Tibial nerve (tissue), 4 donors: ENCODE measurements at regions not wholly inside any gene's neighbourhood (a gene's known extent, or its start where the extent isn't known, plus 50 kb on each side); places are given as distances from the start of the nearest gene placed in this dataset.

Source experiments
- EP300 ChIP-seq, 2 donors: sonication (generic); formaldehyde crosslinking; IDR thresholded peaks; one replicate each; pipeline ENCODE4 v1.6.1; 2017; ENCODE audit warnings: antibody characterized with exemption in 2 of 2, mild to moderate bottlenecking in 1 of 2
- POLR2A ChIP-seq, 2 donors: fragments of 450-650 bp; IDR thresholded peaks; one replicate each; pipeline ENCODE4 v1.6.1; 2017; ENCODE audit warnings: antibody characterized with exemption in 2 of 2, mild to moderate bottlenecking in 2 of 2, moderate library complexity in 2 of 2
- TF ChIP-seq, protein P1 (sequence below), 5 experiments: fragments of 200-600 bp in 3 of 5; fragments of 450-650 bp in 2 of 5; sonication (generic) in 3 of 5; IDR thresholded peaks; one replicate each; pipeline ENCODE4 v1.5.1; 2016 to 2019; ENCODE audit warnings: antibody characterized with exemption in 5 of 5, mild to moderate bottlenecking in 3 of 5, moderate library complexity in 2 of 5

DNA sequence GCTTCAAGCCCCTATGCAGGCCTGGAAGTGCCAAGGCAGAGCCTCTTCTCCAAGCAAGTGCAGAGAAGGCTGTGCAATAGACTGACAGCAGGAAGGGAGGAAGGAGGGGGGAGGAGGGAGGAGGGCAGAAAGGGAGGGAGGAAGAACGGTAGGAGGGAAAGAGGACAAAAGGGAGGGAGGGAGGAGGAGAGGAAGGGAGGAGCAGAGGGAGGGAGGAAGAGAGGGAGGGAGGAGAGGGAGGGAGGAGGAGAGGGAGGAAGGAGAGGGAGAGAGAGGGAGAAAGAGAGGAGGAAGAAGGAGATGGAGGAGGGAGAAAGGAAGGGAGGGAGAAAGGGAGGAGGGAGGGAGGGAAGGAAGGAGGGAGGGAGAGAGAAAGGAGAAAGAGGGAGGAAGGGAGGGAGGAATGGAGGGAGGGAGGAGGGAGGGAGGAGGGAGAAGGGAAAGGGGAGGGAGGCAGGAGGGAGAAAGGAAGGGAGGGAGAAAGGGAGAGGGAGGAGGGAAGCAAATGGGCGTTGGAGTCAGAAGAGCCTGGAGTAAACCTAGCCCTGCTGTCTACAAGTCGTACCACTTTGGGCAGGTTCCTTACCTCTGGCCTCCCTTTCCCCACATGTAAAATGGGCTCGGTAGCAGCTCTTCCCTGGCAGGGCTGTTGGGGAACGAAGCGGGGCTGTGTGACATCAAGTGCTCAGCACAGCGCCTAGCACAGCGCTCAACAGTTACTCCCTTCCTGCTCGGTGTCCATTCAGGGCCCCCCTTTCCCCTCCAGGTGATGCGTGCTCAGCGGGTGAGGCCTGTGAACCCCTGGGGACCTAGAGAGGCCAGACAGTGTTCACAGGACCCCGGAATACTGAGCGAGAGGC lies 244.6 kb downstream of the NPHP4 start:
- TF ChIP-seq POLR2A (IDR thresholded peaks at IDR 0.05) (no peak), EP300 (IDR thresholded peaks at IDR 0.05) (no peak)
- TF ChIP-seq, protein P1, sequence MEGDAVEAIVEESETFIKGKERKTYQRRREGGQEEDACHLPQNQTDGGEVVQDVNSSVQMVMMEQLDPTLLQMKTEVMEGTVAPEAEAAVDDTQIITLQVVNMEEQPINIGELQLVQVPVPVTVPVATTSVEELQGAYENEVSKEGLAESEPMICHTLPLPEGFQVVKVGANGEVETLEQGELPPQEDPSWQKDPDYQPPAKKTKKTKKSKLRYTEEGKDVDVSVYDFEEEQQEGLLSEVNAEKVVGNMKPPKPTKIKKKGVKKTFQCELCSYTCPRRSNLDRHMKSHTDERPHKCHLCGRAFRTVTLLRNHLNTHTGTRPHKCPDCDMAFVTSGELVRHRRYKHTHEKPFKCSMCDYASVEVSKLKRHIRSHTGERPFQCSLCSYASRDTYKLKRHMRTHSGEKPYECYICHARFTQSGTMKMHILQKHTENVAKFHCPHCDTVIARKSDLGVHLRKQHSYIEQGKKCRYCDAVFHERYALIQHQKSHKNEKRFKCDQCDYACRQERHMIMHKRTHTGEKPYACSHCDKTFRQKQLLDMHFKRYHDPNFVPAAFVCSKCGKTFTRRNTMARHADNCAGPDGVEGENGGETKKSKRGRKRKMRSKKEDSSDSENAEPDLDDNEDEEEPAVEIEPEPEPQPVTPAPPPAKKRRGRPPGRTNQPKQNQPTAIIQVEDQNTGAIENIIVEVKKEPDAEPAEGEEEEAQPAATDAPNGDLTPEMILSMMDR (IDR thresholded peaks at IDR 0.05): no peak
